ENCODE measurements at regions not wholly inside any gene's neighbourhood (a gene's known extent, or its start where the extent isn't known, plus 50 kb on each side); places are given as distances from the start of the nearest gene placed in this dataset.

- Mint-ChIP-seq H3K4me1 (no peaks in the 10 kb centered on the region; the same call in 2 of the 3 replicates), H3K27ac (no peak overlapping the region)
- ATAC-seq = no peak
Observed at GRCh38 chr4:57504139-57504538, 394.0 kb upstream of the IGFBP7 start.

More at GRCh38 chr4:57504139-57504538, 394.0 kb upstream of the IGFBP7 start:
- Histone ChIP-seq H3K27ac (ENCODE audit: low read depth) (no peak overlapping the region), H2AFZ (no peak overlapping the region), H3K4me3 (no peak overlapping the region), H3K27me3 (ENCODE audit: insufficient read depth) (no peaks in the 10 kb centered on the region), H4K20me1 (replicated peaks; ENCODE audit: insufficient read depth) (no peaks in the 10 kb centered on the region), H3F3A (replicated peaks; ENCODE audit: low read depth) (no peaks in the 10 kb centered on the region), H3K36me3 (ENCODE audit: insufficient read depth) (no peaks in the 10 kb centered on the region), H3K4me2 (no peak overlapping the region), H3K9me2 (ENCODE audit: insufficient read depth) (no peaks in the 10 kb centered on the region), H3K79me2 (replicated peaks; ENCODE audit: insufficient read depth) (no peaks in the 10 kb centered on the region), H3K4me1 (ENCODE audit: insufficient read depth) (no peaks in the 10 kb centered on the region)
- Mint-ChIP-seq H3K27me3 (ENCODE audit: insufficient read depth, low read depth, poor library complexity) (no peaks in the 10 kb centered on the region), H3K4me3 (no peak overlapping the region), H3K36me3 (ENCODE audit: low read depth) (no peaks in the 10 kb centered on the region), H3K9me3 (no peaks in the 10 kb centered on the region)
- TF ChIP-seq NANOG (IDR thresholded peaks at IDR 0.05; ENCODE audit: borderline replicate concordance) (no peak), ZNF462 (CRISPR knock-in tag; IDR thresholded peaks at IDR 0.05) (no peak), CTCF (conservative IDR thresholded peaks at IDR 0.05; ENCODE audit: low read depth in 2 of 2) (no peak), EZH2 (IDR thresholded peaks at IDR 0.05; ENCODE audit: low read depth, unreplicated experiment) (no peak), EZH2phosphoT487 (IDR thresholded peaks at IDR 0.05; ENCODE audit: unreplicated experiment) (no peak)
- no peak for DNase-seq (ENCODE audit: low spot score)

All from GM23338 (cell line).